WTC11 (cell line): ENCODE measurements at regions not wholly inside any gene's neighbourhood (a gene's known extent, or its start where the extent isn't known, plus 50 kb on each side); places are given as distances from the start of the nearest gene placed in this dataset.

ENCODE experiments used
- ATAC-seq: fragments of 200-7000 bp; cut with Tn5 transposase; 2 replicates; pipeline ENCODE4 v1.10.0; 2021; ENCODE audit warnings: mild to moderate bottlenecking, moderate library complexity
- CTCF ChIA-PET: fragments of 300-600 bp; sonication (Branson Sonifier 250); formaldehyde crosslinking; loops from one replicate; lab custom pipeline; 2021; ENCODE audit warnings: antibody characterized with exemption; lab: Charles Lee
- POLR2A ChIA-PET: fragments of 350-600 bp; sonication (Branson Sonifier 250); formaldehyde crosslinking; loops from one replicate; lab custom pipeline; 2021; ENCODE audit warnings: antibody characterized with exemption; lab: Charles Lee
- DNase-seq: peaks from one replicate; pipeline ENCODE4 v3.0.0; 2021; ENCODE audit warnings: low spot score
- H3K27ac Mint-ChIP-seq: 2 replicates; pipeline ENCODE4 v1.8.0; 2021; ENCODE audit warnings: mixed read lengths
- H3K27me3 Mint-ChIP-seq: 2 replicates; pipeline ENCODE4 v1.8.0; 2021; ENCODE audit warnings: low read depth, mild to moderate bottlenecking, moderate library complexity, mixed read lengths
- H3K36me3 Mint-ChIP-seq: 2 replicates; pipeline ENCODE4 v1.8.0; 2021; ENCODE audit warnings: mixed read lengths
- H3K4me1 Mint-ChIP-seq: 2 replicates; pipeline ENCODE4 v1.8.0; 2022; ENCODE audit warnings: mixed read lengths
- H3K4me3 Mint-ChIP-seq: 2 replicates; pipeline ENCODE4 v1.8.0; 2021; ENCODE audit warnings: mild to moderate bottlenecking, moderate library complexity, mixed read lengths
- H3K9me3 Mint-ChIP-seq: 2 replicates; pipeline ENCODE4 v1.8.0; 2021; ENCODE audit warnings: mixed read lengths
- ARID4B ChIP-seq: sonication (generic); formaldehyde crosslinking; IDR thresholded peaks from 2 replicates; pipeline ENCODE4 v1.8.0; 2023; ENCODE audit warnings: missing genetic modification reagents, mild to moderate bottlenecking, borderline replicate concordance
- ETV6 ChIP-seq: sonication (generic); formaldehyde crosslinking; IDR thresholded peaks from 2 replicates; pipeline ENCODE4 v1.8.1; 2022; ENCODE audit warnings: mild to moderate bottlenecking, missing genetic modification reagents
- FOXK1 ChIP-seq: sonication (generic); formaldehyde crosslinking; IDR thresholded peaks from 2 replicates; pipeline ENCODE4 v1.8.0; 2022; ENCODE audit warnings: mild to moderate bottlenecking, moderate library complexity, missing genetic modification reagents
- MYBL2 ChIP-seq: sonication (generic); formaldehyde crosslinking; IDR thresholded peaks from 2 replicates; pipeline ENCODE4 v1.8.1; 2023; ENCODE audit warnings: mild to moderate bottlenecking, moderate library complexity, missing genetic modification reagents
- PRRX2 ChIP-seq: fragments of 250-450 bp; sonication (Bioruptor Pico); IDR thresholded peaks from 2 replicates; pipeline ENCODE4 v1.8.0; 2021; ENCODE audit warnings: mild to moderate bottlenecking
- RELA ChIP-seq: sonication (generic); formaldehyde crosslinking; IDR thresholded peaks from 2 replicates; pipeline ENCODE4 v1.8.1; 2022; ENCODE audit warnings: missing genetic modification reagents, mild to moderate bottlenecking, borderline replicate concordance
- ZBTB43 ChIP-seq: sonication (generic); formaldehyde crosslinking; IDR thresholded peaks from 2 replicates; pipeline ENCODE4 v1.8.1; 2023; ENCODE audit warnings: mild to moderate bottlenecking, missing genetic modification reagents
- ZMAT4 ChIP-seq: fragments of 250-450 bp; sonication (Bioruptor Pico); IDR thresholded peaks from 2 replicates; pipeline ENCODE4 v1.9.0; 2021; ENCODE audit warnings: mild to moderate bottlenecking
- ZNF121 ChIP-seq: sonication (generic); formaldehyde crosslinking; IDR thresholded peaks from 2 replicates; pipeline ENCODE4 v1.8.0; 2023; ENCODE audit warnings: missing genetic modification reagents
- ZNF281 ChIP-seq: sonication (generic); formaldehyde crosslinking; IDR thresholded peaks from 2 replicates; pipeline ENCODE4 v1.8.0; 2023; ENCODE audit warnings: mild to moderate bottlenecking, missing genetic modification reagents
- ZNF317 ChIP-seq: sonication (generic); formaldehyde crosslinking; IDR thresholded peaks from 2 replicates; pipeline ENCODE4 v1.8.1; 2023; ENCODE audit warnings: low read depth, mild to moderate bottlenecking, moderate library complexity, missing genetic modification reagents, borderline replicate concordance
- TF ChIP-seq, protein P1 (sequence below): sonication (generic); formaldehyde crosslinking; IDR thresholded peaks from 2 replicates; pipeline ENCODE4 v1.8.0; 2022; ENCODE audit warnings: mild to moderate bottlenecking, missing genetic modification reagents
- TF ChIP-seq, protein P2 (sequence below): fragments of 250-450 bp; sonication (Bioruptor Pico); IDR thresholded peaks from 2 replicates; pipeline ENCODE4 v2.1.2; 2022; ENCODE audit warnings: mild to moderate bottlenecking, moderate library complexity
- TF ChIP-seq, protein P3 (sequence below): fragments of 250-450 bp; sonication (Bioruptor Pico); IDR thresholded peaks from 2 replicates; pipeline ENCODE4 v1.9.0; 2021; ENCODE audit warnings: mild to moderate bottlenecking, borderline replicate concordance

DNA sequence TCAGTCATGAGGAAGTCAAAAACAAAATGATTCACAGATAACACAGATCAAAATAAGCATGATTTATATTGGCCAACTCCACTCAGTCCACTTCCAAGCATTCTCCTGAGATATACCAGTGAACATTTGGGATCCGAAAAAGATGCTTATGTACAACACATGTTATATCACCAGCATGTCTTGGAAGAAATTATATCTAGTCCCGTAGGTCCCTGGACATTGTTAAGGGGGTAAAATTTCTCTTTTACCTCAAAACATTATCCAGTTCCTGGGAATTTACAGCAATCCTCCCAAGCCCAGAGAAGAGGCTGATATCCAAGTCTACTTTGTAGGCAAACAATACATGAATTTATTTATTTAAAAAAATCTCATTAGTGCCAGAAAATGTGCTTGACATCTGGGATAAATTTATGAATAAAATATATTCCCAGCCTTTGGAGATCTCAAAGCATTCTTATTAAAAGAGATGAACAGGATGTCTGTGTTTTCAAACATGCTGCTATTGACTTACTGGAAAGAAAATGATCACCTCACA is 582.2 kb upstream of the ZWINT start:
- peaks cover 12% of the 10 kb centered on the region for H3K9me3 Mint-ChIP-seq
- TF ChIP-seq MYBL2 (CRISPR knock-in tag) = no peak
- TF ChIP-seq, protein P1, sequence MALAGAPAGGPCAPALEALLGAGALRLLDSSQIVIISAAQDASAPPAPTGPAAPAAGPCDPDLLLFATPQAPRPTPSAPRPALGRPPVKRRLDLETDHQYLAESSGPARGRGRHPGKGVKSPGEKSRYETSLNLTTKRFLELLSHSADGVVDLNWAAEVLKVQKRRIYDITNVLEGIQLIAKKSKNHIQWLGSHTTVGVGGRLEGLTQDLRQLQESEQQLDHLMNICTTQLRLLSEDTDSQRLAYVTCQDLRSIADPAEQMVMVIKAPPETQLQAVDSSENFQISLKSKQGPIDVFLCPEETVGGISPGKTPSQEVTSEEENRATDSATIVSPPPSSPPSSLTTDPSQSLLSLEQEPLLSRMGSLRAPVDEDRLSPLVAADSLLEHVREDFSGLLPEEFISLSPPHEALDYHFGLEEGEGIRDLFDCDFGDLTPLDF (CRISPR knock-in tag) = no peak
- TF ChIP-seq PRRX2 (CRISPR knock-in tag) = no peak
- no peak for TF ChIP-seq ZNF317 (CRISPR knock-in tag)
- TF ChIP-seq, protein P2, sequence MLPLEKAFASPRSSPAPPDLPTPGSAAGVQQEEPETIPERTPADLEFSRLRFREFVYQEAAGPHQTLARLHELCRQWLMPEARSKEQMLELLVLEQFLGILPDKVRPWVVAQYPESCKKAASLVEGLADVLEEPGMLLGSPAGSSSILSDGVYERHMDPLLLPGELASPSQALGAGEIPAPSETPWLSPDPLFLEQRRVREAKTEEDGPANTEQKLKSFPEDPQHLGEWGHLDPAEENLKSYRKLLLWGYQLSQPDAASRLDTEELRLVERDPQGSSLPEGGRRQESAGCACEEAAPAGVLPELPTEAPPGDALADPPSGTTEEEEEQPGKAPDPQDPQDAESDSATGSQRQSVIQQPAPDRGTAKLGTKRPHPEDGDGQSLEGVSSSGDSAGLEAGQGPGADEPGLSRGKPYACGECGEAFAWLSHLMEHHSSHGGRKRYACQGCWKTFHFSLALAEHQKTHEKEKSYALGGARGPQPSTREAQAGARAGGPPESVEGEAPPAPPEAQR (CRISPR knock-in tag) = no peak
- no peak for TF ChIP-seq ARID4B (CRISPR knock-in tag)
- TF ChIP-seq FOXK1 (CRISPR knock-in tag) = no peak
- TF ChIP-seq ZMAT4 (CRISPR knock-in tag) = no peak
- TF ChIP-seq ETV6 (CRISPR knock-in tag) = no peak
- TF ChIP-seq ZBTB43 (CRISPR knock-in tag) = no peak
- no peak for TF ChIP-seq ZNF281
- TF ChIP-seq ZNF121 = no peak
- TF ChIP-seq, protein P3, sequence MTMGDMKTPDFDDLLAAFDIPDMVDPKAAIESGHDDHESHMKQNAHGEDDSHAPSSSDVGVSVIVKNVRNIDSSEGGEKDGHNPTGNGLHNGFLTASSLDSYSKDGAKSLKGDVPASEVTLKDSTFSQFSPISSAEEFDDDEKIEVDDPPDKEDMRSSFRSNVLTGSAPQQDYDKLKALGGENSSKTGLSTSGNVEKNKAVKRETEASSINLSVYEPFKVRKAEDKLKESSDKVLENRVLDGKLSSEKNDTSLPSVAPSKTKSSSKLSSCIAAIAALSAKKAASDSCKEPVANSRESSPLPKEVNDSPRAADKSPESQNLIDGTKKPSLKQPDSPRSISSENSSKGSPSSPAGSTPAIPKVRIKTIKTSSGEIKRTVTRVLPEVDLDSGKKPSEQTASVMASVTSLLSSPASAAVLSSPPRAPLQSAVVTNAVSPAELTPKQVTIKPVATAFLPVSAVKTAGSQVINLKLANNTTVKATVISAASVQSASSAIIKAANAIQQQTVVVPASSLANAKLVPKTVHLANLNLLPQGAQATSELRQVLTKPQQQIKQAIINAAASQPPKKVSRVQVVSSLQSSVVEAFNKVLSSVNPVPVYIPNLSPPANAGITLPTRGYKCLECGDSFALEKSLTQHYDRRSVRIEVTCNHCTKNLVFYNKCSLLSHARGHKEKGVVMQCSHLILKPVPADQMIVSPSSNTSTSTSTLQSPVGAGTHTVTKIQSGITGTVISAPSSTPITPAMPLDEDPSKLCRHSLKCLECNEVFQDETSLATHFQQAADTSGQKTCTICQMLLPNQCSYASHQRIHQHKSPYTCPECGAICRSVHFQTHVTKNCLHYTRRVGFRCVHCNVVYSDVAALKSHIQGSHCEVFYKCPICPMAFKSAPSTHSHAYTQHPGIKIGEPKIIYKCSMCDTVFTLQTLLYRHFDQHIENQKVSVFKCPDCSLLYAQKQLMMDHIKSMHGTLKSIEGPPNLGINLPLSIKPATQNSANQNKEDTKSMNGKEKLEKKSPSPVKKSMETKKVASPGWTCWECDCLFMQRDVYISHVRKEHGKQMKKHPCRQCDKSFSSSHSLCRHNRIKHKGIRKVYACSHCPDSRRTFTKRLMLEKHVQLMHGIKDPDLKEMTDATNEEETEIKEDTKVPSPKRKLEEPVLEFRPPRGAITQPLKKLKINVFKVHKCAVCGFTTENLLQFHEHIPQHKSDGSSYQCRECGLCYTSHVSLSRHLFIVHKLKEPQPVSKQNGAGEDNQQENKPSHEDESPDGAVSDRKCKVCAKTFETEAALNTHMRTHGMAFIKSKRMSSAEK (CRISPR knock-in tag) = no peak
- no peak for TF ChIP-seq RELA (CRISPR knock-in tag)
- TF ChIP-seq, all 79 proteins: peak for 0
- POLR2A ChIA-PET = no interaction called here
- no peak for ATAC-seq
- H3K27ac Mint-ChIP-seq = no peak overlapping the region
- no peaks in the 10 kb centered on the region for H3K27me3 Mint-ChIP-seq
- H3K4me1 Mint-ChIP-seq = no peaks in the 10 kb centered on the region
- peaks cover 10% of the 10 kb centered on the region for H3K36me3 Mint-ChIP-seq
- H3K4me3 Mint-ChIP-seq = no peak overlapping the region
- CTCF ChIA-PET = no interaction called here
- DNase-seq = no peak
